HG03521 (cell line): ENCODE measurements at regions not wholly inside any gene's neighbourhood (a gene's known extent, or its start where the extent isn't known, plus 50 kb on each side); places are given as distances from the start of the nearest gene placed in this dataset.

ENCODE experiments used
- ATAC-seq: cut with Tn5 transposase; IDR thresholded peaks from one replicate; pipeline ENCODE4 v1.9.1; 2021; ENCODE audit warnings: mild to moderate bottlenecking, moderate library complexity; ENCODE audit not compliant: unreplicated experiment

- ATAC-seq, result no peak
Observed at GRCh38 chr4:174438711-174439110, 83.6 kb downstream of the HPGD start.

DNA sequence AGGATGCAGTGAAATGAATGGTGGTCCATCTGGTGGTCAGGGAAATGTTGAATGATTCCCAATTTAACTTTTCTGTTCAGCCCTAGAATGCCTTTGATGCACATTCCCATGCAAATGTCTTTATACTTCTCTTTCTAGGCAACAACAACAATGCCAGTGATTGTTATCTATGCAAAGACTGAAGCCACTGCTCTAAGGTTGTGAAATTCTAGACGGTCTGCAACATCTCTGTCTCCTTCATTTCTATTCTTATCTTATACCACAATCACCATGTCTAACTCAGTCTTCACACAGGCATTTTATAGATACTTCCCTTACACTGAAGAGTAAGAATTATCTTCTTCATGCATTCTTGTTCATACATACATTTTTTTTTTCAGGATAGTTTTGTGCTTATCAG lies 84.5 kb downstream of the HPGD start:
- ATAC-seq, result no peak

- no peak for ATAC-seq
Observed at GRCh38 chr4:174437324-174437723, 85.0 kb downstream of the HPGD start.

- no peak for ATAC-seq
Observed at GRCh38 chr4:174436377-174436776, 85.9 kb downstream of the HPGD start.

DNA sequence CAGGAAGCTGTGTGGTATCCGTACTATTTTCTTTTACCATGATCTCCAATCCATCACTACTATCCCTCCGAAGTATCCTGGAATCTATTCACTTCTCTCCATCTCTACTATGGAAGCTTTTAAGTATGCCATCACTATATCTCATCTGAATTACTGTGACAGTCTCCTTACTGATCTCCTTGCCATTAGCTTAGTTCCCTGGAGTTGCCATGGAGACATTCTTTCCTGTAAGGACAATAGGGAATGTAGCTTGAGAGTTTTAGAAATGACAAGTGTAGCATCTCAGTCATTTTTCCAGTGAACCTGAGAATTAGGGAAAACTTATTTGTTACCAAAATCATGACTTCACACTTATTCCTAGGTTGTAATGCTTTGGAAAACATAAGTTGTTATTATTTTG lies 86.3 kb downstream of the HPGD start:
- no peak for ATAC-seq

DNA sequence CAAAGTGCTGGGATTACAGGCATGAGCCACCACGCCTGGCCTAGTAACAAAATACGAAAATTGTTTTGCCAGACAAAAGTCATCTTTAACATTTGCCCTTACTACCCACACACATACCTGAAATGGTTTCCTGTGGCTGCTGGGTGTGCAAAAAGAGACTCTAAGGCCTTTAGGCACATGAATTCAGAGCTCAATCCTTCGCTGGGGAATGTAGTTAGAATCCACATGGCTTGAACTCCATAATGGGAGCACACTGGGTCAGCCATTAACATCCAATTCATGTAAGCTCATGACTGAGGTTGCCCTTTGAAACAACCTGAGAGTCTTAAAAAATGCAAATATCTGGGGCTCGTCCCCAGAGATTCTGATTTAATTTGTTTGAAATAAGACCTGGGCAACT lies 87.8 kb downstream of the HPGD start:
- no peak for ATAC-seq

DNA sequence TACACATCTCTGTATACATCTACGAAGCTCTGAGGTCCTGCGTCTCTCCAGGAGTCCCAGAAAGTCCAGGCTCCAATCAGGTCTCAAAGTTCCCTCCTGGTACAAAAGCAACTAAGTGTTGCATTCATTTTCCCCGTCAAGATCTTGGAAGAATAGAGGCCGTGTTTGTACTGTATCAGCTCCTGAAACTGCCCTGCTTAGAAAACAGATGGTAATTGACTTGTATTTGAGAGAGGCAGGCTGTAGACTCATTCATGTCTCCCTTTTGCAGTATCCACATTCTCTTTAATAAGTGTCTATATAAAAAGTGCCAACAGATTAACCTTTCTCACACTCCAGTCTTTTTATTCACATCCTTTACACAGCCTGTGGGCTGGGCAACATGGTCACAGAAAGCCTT lies 91.7 kb downstream of the HPGD start:
- no peak for ATAC-seq

GRCh38 chr4:174429701-174430410 lies 92.4 kb downstream of the HPGD start:
- ATAC-seq, result no peak

DNA sequence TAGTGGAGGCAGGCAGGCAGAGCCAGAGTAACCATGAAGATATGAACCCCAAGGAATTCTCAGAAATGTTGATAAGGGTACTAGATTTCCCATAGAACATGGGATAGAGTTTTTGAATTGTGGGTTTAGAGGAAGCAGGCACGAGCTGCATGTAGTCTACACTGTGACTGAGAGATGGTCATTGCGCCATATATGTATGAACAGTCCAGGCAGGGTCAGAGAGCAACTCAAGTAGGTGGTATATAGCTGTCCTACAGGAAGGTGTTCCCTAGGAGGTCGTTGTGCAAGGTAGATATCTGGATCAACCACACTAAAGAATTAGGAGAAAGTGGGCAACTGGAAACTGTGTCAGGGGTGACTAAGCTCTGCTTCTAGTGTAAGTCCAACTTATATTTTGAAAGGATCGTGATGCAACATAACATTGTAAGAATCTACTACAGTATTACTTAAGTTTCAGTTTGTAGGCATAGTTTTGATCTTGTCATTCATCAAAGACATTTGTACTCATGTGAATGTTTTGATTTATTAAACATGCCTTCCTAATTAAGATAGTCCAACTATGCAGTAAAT lies 94.6 kb downstream of the HPGD start:
- no peak for ATAC-seq

GRCh38 chr4:174425669-174426068 lies 96.6 kb downstream of the HPGD start:
- no peak for ATAC-seq

DNA sequence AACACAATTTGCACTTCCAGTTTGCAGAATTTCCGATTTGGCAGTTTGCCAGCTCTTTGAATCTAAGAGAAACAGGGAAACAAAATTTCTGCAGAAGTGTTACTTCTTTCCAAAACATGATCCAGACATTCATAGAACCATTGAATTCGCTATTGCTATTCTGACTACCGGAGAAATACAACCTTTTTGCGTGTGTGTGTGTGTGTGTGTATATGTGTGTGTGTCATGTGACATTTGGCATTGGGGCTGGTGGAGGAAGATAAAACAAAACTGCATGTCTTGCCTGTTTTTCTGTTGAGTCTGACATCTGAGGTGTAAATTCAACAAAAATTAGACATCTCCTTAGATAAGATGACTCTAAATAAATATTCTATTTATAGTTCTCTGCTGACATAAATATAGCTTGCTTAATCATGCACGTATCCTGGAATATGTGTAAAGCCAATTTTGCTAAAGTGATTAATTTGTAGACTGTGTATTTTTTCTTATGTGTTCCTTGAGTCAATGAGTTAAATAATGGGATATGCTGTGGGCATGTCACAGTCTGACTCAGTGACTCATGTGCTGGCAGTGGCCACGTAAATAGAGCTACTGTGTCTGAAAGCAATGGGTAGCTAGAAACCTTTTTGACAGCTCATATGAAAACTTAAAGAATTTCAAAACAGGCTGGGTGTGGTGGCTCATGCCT lies 98.9 kb downstream of the HPGD start:
- ATAC-seq, result peak; percentile 58

GRCh38 chr4:174422893-174423256 lies 99.4 kb downstream of the HPGD start:
- no peak for ATAC-seq

DNA sequence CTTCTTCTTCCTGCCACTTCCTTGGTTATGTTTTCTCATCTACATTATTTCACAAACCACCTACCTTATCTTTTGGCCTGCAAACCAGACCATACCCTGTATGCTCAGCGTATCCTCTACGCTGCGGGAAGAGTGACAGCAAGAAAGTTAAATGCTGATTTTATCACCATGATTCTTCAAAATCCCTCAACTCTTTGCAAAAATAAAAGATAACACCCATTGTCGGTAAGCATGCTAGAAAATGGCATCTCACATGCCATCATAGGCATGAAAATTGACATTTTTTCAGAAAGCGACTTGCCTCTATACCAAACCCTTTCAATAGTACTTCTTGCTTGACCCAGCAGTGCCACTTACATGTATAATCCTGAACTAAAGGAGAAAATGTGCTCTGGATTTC lies 102.0 kb downstream of the HPGD start:
- ATAC-seq, result no peak

- no peak for ATAC-seq
Observed at GRCh38 chr4:174418640-174419212, 103.6 kb downstream of the HPGD start.

DNA sequence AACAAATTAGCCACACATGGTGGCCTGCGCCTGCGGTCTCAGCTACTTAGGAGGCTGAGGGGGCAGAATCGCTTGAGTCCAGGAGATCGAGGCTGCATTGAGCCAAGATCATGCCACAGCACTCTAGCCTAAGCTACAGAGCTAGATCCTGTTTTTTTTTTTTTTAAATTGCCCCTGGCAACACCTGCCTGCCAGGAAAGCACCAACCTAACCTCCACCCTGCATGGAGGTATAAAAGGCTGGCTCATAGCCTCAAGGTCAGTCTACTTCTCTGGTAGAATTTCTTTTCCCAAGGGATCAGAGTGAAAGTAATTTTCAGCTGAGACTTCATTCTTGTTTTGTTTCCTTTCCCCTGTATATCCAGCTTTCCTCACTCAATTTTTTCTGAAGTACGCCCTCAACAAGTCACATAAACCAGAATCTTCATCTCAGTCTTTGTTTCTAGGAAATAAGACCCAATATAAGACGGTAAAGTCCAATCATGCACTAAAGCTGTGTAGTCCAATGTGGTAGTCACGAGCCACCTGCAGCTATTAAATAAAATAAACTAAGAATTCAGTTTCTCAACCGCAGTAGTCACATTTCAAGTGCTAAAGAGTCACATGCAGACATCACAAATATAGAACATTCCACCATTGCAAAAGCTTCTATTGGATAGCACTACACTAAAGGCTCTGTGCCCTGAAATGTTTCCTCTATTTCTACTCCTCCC lies 113.3 kb downstream of the HPGD start:
- ATAC-seq, result no peak

- ATAC-seq, result no peak
Observed at GRCh38 chr4:174406383-174406782, 115.9 kb downstream of the HPGD start.

GRCh38 chr4:174405923-174406322 lies 116.4 kb downstream of the HPGD start:
- no peak for ATAC-seq

DNA sequence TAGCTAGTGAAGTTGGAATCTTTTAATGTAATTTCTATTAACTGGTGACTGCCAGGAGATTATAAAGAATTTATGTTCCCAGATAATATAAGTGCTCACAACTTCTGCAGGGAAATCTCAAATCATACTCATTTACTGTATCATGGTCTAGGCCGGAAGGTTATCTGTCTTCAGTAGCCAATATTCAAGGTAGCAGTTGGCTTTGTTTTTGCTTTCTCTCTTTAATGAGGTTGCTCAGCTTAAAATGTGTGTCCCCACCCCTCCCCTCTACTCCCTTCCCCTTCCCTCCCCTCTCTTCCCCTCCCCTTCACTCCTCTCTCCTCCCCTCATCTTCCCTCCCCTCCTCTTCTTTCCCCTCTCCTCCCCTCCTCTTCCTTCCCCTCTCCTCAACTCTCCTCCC lies 117.6 kb downstream of the HPGD start:
- ATAC-seq, result no peak

GRCh38 chr4:174403177-174403543 lies 119.1 kb downstream of the HPGD start:
- no peak for ATAC-seq

DNA sequence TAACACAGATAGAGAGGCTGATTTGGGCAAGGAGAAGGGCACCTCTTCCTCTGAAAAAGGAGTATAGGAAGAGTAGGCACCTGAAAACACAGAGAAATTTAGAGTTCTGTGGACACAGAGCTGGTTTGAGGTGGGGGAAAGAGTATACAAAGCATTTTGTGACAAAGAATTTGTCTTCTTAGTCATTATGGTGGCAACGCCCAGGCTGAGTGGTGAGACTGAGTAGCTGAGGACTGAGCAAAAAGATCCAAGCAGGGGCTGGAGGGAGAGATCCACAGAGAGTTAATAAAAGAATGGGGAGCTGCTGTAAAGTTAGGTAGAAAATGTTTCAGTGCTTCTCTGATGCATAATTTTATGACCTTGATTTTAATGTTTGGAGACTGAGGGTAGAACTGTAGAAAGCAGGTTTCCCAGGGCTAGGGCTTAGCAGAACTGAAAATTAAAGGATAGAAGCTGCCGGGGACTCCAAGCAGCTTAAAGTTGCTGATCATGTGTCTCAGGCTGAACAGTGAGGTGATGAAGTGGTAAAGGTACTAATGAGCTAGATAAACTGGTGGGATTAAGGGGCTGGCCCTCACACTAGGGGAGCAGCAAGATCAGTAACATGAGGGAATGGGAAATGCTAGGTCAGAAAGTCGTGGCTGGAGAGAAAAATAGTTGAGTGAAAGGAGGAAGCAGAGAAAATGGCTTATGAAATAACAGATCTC lies 118.9 kb downstream of the CEP44 start:
- no peak for ATAC-seq
